ENCODE measurements at regions not wholly inside any gene's neighbourhood (a gene's known extent, or its start where the extent isn't known, plus 50 kb on each side); places are given as distances from the start of the nearest gene placed in this dataset.

DNA sequence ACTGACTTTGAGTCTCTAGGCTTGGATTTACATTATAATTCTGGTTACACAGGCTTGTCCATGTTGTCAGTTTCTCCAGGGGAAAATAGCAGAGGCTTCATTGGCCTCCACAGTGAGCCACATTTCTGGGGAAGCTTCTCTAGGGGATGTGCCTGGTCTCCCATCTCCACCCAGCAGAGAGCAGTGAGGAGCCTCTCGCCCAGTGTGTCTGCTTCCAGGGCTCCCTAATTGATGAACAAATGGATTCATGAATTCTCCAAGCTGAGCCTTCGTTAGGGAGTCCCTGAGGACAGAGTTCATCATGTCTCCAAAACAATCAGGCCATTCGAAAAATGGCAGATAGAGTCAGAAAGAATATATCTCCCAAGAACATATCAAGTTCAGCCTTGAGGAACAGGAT, 162.4 kb upstream of the TOX3 start:
- TF ChIP-seq, protein P1, sequence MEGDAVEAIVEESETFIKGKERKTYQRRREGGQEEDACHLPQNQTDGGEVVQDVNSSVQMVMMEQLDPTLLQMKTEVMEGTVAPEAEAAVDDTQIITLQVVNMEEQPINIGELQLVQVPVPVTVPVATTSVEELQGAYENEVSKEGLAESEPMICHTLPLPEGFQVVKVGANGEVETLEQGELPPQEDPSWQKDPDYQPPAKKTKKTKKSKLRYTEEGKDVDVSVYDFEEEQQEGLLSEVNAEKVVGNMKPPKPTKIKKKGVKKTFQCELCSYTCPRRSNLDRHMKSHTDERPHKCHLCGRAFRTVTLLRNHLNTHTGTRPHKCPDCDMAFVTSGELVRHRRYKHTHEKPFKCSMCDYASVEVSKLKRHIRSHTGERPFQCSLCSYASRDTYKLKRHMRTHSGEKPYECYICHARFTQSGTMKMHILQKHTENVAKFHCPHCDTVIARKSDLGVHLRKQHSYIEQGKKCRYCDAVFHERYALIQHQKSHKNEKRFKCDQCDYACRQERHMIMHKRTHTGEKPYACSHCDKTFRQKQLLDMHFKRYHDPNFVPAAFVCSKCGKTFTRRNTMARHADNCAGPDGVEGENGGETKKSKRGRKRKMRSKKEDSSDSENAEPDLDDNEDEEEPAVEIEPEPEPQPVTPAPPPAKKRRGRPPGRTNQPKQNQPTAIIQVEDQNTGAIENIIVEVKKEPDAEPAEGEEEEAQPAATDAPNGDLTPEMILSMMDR (IDR thresholded peaks at IDR 0.05; ENCODE audit: low read length), result no peak
- no peak for TF ChIP-seq EZH2 (IDR thresholded peaks at IDR 0.05; ENCODE audit: borderline replicate concordance, low read length)

Data from OCI-LY1 (cell line).